HG03045 (cell line): ENCODE measurements at regions not wholly inside any gene's neighbourhood (a gene's known extent, or its start where the extent isn't known, plus 50 kb on each side); places are given as distances from the start of the nearest gene placed in this dataset.
"Not testable (repeated sequence)": the region's sequence is repeated elsewhere in the genome, so short reads cannot be mapped to it uniquely, and the experiment has no call there.

Source experiments
- ATAC-seq: cut with Tn5 transposase; IDR thresholded peaks from one replicate; pipeline ENCODE4 v1.9.1; 2021; ENCODE audit warnings: mild to moderate bottlenecking, moderate library complexity; ENCODE audit not compliant: unreplicated experiment

DNA sequence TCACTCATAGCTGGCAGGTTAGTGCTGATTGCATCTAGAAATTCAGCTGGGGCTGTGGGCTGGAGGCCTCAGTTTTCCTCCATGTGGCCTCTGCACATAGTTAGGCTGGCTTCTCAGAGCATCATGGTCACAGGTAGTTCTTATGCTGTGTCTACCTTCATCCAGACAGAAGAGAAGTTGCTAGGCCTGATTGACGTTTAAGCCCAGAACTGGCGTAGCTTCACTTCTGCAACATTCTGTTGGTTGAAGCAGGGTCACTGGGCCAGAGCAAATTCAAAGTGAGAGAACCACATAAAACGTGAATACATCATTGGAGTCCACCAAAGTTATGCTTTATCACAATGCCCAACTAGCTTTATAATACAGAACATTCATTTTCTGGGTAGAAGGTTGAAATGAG is 116.0 kb downstream of the SPP2 start:
- no peak for ATAC-seq

DNA sequence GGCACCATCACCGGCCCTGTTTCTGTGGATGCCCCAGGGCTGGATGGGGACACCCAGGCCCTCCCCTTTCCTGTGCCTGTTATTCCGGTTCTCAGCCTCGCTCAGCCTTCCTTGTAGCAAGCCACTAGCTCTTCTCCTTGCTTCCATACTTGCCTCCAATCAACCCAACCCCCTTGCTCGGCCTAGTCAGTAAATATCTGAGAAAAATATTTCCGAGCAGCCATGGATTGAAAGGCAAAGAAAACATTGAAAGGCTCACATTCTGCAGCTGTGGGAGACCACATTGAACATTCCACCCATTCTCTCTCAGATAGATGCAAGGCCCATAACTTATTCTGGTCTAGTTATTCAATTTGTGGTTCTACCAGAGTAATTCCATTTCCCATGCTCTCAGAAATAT is 114.9 kb downstream of the SPP2 start:
- no peak for ATAC-seq

DNA sequence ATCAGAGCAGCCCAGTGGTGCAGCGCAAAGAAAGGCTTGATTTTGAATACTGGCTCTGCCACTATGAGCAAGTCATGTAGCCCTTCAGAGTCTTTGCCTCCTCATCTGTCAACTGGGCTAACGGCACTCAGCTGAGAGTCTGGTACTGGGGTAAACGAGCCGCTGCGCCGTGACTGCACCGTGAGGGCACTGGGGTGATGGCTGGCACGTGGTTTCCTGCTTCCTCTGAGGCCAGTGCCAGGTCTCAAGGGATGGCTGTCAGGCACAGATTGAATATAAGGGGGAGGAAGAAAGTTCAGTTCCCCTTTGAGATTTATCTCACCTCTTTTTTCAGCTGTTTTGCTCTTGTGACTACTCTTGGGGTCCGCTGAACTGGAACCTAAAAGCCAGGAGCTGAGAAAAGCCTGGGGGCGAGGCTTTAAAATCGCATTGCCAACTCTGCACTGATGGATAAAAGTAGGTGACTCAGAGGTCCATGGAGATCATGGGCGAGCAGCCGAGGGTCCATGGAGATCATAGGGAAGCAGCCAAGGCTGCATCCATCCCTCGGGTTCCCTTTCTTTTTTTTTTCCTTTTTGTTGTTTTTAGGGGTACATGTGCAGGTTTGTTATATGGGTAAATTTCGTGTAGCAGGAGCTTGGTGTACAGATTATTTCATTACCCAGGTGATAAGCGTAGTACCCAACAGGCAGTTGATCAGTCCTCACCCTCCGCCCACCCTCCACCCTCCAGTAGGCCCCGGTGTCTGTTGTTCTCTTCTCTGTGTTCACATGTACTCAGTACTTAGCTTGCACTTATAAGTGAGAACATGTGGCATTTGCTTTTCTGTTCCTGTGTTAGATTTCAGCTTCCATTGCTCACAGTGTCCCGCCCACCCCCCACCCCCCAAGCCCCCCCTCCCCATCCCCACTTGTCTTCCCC is 114.3 kb downstream of the SPP2 start:
- no peak for ATAC-seq

DNA sequence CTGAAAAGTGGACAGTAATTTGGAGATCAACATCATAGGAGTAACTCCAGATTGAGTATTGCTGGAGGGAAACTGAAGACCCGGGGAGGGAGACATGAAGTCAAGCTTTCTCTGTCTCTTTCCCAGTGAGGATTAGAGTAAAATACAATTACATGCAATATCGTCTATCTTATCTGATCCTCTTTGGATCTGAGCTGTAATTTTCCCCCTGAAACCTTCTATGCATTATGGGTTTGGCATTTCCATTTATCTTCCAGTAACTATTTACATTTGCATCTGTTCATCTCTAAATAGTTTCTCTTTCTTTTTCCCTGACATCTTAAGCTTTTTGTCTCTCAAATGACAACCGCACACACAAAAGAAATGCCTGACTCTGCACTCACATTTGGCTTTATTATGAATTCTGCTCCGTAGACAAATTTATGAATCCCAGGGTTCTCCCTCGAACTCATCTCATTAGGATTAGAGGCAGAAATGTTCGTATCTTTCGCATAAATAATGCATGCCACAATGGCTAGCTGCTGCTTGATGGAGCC is 113.1 kb downstream of the SPP2 start:
- ATAC-seq: no peak

DNA sequence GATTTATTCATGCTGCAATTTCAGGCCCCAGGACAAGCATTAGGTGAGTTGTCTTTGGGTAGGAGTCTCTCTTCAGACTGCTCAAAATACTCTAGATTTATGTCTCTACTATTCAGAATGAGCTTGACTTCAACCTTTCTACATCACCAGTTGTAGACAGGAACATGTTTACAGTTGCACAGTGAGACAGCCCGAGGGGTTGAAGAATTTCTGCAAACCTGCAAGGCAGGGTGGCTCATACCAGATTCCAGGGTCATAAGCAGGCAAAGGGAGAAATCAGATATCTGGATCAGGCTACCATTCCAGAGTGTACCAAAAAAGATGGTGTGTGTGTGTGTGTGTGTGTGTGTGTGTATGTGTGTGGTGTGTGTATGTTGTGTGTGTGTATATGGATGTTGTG is 112.4 kb downstream of the SPP2 start:
- ATAC-seq: no peak

DNA sequence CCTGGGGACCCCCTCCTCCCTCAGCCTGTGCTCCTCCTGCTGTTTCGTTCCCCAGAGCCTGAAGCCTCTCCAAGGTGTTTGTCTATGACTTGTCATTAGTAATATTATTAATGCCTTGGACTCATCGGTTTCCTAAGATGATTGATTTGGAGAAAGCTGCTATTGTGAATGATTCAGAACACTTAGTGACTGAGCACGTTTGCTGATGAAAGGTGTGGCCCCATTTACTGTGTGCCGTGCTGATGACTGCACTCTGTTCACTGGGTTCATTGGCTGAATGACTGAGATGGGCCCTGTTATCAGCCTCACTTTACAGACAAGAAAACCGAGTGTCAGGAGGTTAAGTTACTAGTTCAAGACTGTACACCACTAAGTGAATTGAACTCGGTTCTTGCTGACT is 111.4 kb downstream of the SPP2 start:
- ATAC-seq: no peak

DNA sequence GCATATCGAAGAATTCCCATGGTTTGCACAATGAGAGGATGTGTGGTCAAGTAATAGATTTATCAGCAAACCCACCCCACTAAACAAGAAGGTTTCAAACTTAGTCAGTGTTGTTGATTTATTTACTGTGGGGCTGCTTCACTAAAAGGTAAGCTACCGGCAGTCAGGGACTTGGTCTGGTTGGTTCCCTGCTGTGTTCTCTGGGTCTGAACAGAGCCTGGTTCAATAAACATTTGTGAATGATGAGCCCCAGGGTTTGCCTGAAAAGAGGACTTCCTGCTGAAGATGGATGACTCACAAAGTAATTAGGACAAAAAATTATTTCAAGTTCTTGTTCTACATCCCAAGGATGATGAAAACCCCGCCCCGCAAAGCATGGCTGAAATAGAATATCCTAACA is 108.3 kb downstream of the SPP2 start:
- no peak for ATAC-seq

DNA sequence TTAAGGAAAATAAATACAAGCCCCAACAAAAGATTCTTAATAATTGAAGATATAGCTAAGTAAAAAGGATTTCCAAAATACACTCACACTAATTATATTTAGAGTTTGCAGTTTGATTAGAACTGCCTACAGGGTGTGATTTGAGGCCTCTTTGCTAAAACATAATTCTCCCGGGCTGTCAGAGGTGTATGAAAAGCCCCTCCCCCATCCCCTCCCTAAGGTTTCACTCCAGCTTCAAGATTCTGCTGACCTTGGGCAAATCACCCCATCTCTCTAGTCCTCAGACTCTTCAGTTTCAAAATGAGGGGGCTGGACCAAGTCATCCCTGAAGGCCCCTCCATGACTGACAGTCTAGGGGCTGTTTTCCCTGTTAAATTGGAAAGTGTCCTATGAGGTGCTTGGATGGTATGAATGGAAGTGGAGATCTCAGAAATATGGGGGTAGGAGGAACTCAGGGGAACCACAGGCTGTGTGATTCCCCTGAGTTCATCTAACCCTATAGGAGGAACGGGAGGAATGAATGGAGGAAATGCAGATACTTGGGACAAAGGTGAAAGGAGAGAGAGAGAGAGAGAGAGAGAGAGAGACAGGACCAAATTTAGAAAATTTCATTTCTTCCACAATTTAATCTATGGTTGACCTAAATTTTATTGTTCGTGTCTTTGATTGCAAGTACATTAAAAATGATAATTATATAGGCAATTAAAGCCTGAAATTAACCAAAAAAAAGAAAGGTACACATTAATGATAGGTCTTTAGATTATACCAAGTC is 107.5 kb downstream of the SPP2 start:
- ATAC-seq: no peak

DNA sequence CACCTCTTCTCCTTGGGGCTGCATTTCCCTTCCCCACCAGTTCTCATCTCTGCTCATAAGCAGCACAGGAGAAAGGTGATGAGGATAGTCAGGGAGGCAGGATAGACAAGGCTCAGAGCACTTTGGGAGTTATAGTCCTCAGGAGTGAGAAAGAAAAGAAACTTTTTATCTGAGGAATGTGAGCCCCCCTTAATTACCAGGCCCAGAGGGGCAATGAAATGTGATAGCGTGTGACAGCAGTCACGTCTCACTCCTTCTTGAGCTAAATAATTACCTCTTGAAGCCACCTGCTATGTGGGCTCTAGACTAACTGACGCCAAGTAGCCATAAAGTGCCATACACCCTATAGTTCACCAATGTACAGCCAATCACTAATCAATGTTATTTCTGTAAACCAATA is 105.8 kb downstream of the SPP2 start:
- no peak for ATAC-seq

DNA sequence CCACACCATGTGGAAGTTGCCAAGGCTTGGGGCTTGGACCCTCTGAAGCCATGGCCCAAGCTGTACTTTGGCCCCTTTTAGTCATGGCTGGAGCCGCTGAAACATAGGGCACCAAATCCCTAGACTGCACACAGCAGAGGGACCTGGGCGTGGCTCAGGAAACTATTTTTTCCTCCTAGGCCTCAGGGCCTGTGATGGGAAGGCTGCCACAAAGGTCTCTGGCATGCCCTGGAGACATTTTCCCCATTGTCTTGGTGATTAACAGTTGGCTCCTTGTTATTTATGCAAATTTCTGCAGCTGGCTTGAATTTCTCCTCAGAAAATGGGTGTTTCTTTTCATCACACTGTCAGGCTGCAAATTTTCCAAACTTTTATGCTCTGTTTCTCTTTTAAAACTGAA is 102.3 kb downstream of the SPP2 start:
- ATAC-seq: not testable (repeated sequence)

DNA sequence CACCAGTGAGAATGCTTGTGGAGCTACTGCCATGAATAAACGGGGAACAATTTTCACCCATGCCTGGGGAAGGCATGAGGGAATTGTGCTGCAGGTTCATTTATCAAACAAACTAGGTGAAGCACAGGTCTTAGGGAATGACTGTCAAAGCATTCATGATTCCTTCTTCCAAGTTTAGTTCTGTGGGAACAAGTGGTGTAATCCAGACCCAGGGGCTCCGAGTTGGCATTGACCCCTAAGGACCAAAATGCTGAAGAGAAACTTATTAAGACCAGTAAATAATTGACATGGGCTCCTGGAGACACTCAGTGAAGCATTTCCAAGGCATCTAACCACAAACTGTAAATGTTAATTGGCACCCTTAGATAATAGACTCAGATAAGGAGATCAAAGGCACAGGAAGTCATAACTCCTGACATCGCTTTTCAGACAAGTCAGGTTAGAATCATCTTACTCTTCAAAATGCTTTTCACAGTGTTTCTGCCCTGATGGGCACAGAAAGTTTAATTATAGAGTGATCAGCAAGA is 96.9 kb downstream of the SPP2 start:
- ATAC-seq: no peak

DNA sequence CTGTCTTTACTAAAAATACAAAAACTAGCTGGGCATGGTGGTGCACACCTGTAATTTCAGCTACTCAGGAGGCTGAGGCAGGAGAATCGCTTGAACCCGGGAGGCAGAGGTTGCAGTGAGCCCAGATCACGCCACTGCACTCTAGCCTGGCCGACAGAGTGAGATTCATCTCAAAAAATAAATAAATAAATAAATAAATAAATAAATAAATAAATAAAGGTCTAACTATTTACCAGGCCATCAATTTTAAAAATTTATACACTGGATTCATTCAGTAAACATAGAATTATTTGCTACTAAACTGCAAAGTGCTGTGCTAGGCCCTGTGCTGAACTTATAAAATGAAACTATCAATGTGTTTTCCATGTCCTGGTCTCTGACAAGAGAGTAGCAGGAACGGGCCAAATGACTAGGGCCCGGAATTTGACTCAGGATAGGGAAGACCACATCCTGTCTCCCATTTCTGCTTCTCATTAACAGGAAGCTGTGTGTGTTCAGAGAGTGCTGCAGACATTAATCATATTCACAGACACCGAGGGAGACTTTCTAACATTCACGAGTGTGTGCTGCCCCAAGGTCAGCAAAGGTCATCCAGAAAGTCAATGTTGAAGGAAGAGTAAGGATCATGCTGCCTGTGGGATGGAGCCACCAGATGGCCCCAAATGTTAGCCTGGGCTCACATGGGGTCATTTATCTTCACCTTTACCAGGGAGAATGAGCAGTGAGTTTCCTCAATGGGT is 95.8 kb downstream of the SPP2 start:
- no peak for ATAC-seq

DNA sequence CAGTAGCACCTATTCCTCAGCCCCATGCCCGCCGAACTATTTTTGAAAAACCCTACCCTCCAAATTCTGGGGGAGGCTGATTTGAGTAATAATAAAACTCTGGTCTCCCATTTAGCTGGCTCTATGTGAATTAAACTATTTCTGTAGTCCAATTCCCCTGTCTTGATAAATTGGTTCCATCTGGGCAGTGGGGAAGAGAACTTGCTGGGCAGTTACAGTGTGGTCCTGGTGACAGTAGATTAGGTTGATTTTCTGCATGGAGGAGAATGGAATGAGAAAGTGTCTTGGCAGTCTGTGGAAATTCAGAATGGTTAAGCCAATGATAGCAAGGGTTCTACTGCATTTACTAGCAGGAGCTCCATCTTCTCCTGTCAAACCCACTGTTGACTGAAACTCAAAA is 95.0 kb downstream of the SPP2 start:
- ATAC-seq: no peak

DNA sequence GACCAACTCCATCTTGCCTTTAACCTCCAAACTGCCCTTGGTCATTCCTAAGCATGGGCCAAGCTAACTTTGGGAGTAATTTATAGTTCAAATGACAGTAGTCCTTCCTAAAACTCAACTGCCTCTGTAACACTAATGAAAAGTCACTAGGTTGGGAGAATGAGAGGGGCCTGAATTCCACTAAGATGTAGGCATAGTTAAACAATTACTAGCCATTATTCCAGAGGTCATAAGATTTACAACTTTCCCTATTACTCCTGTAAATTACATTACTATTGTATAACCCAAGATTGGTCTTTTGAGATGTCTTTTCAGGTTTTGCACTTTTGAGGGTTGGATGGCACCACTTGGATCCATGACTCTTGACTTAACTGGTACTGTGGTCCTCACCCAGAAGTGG is 94.6 kb downstream of the SPP2 start:
- ATAC-seq: no peak

DNA sequence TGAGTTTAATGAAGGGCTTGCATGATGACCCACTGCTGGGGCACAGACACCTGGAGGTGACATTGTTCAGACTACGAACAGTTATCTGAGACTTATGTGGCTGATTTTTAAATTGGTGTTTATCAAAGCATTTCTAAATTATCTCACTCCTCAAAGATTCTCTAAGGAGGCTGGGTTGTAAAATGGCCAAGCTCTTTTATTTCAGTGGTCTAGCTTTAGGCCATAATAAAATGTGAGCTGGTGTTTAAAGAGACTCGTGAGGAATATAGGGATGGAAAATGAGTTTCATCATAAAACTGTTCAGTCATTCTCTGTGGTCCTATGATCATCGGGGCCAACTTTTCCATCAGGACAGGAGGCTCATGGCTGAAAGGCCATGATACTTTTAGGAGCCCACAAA is 93.4 kb downstream of the SPP2 start:
- ATAC-seq: no peak

DNA sequence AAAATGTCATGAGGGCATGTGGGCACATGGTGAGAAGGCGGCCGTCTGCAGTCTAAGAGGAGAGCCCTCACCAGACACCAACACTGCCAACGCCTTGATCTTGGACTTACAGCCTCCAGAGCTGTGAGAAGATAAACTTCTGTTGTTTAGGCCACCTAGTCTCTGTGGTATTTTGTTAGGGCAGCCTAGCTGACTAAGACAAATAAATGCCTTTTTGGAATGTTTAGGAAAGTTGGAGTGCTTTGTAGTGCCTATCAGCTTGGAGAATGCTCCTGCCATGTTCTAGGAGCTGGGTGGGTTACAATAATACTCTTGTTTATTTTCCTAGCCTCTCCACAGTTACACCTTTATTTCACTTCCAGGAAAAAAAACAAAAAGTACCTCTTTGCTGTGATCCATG is 92.0 kb downstream of the SPP2 start:
- ATAC-seq: no peak

DNA sequence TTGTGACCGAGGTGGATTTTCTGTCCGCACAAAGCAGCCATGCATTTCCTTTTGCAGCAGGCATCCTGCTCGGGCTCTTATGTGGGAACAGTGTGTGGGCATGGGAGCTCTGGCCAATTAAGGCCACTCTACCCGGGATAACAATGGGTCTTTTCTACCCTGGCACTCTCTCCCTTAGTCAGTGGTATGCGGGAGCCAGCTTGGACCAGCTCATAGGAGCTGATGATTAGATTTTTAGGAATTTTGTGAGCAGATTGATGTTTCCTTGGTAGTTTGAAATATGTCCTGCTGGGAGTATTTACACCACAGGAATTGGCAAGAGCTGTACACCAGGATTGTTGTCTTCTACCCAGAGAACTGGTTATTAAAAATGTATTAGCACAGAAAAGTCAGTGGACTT is 89.3 kb downstream of the SPP2 start:
- ATAC-seq: no peak

DNA sequence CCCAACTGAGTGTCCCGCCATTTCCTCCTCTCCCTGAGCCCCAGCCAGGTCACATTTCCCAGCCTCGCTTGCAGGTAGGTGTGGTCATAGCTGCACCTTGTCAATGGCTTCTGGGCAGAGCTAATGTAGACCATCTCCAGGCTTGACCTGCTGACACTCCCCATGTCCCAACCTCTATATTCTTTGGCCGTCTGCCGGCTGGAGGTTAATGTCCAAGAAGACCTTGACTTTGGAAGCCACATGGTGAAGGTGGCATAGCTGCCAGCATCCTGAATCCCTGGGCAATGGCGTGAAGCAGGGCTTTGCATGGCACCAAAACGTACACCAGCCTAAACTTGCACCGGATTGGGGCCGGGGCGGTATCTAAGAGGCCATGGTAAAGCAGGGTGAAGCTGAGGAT is 88.3 kb downstream of the SPP2 start:
- no peak for ATAC-seq

DNA sequence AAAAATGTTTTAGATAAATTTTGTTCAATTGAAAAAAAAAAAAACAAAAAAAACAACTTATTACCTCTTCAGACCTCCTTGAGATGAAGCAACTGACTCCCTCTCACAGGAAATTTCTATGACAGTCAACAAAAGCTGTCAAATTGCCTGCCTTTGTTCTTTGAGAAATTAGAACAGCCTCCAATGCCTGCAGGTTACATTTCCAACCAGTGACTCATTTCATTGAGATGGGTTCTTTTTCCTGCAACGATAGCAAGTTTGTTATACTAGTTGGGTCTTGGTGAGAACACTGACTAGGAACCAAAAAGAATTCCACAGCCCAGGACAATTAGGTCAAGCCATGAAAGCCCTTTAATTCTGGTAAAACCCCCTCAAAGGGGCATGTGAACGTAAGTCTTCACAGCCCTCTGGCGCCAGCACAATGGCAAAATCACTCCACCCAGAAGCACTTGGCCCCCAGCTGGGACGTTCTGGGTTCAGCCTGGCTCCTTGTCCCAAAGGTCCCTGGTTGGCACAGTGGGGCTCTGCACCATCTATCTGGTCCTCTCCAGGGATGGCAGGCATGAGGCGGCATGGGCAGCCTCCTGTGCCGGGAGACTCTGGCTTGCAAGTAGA is 87.0 kb downstream of the SPP2 start:
- ATAC-seq: no peak

DNA sequence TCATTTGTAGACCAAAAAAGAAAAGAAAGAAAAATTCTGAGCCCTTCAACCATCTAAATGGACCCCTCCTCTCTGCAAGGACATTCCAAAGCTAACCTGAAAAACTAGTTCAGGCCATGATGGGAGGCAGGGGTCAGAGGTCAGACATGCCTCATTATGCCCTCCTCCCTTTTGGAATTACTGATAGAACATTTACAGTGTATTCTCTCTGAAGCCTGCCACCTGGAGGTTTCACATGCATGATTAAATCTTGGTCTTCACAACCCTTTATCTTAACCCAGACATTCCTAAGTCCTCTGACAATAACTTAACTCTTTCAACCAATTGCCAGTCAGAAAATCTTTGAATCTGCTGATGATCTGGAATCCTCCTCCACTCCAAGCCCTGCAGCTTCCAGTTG is 86.0 kb downstream of the SPP2 start:
- no peak for ATAC-seq

DNA sequence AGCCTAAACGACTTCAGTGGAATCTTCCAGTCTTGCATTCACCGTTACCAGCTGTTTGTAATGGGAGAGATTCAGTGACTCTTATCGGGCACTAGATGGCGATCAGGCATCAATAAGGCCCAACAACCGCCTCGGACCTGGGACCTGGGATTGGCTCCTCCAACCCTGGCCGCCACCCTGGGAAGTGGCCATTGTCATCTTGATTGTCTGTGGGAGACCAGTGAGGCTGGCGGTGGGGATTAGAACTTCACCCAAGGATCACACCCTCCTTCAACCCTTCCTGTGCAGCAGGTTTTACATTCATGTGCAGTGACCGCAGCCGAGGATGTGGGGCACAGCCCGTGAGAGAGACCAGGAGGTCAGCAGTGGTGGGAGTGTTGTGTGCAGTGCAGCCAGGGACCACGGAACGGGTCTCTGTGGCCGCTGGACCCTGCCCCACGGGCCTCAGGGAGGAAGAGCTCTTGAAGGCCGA is 85.3 kb downstream of the SPP2 start:
- no peak for ATAC-seq
